K562 (cell line): ENCODE measurements at regions not wholly inside any gene's neighbourhood (a gene's known extent, or its start where the extent isn't known, plus 50 kb on each side); places are given as distances from the start of the nearest gene placed in this dataset.

Experiments used
- CBX5 ChIP-seq: IDR thresholded peaks from 2 replicates; pipeline ENCODE4 v1.6.1; 2014; ENCODE audit warnings: low read depth, borderline replicate concordance
- MEF2A ChIP-seq: IDR thresholded peaks from 2 replicates; pipeline ENCODE4 v1.6.1; 2011; ENCODE audit warnings: low read depth, mild to moderate bottlenecking, low read length, moderate library complexity; ENCODE audit not compliant: control insufficient read depth
- ZNF75A ChIP-seq: fragments of 450-650 bp; formaldehyde crosslinking; IDR thresholded peaks from 2 replicates; pipeline ENCODE4 v1.4.0; 2020; ENCODE audit warnings: mild to moderate bottlenecking
- TF ChIP-seq, protein P1 (sequence below), 2 experiments: fragments of 450-650 bp; conservative IDR thresholded peaks; 2 replicates each; pipeline ENCODE4 v1.6.1; 2017; ENCODE audit warnings: mild to moderate bottlenecking in 2 of 2, moderate library complexity in 2 of 2
- TF ChIP-seq, protein P2 (sequence below), 3 experiments: IDR thresholded peaks in 2 of 3; conservative IDR thresholded peaks in 1 of 3; 2 replicates each; pipeline ENCODE4 v1.5.1; 2011 to 2012; ENCODE audit warnings: low read length in 3 of 3, mild to moderate bottlenecking in 3 of 3, control low read depth in 2 of 3, improper control_type of control experiment in 1 of 3, inconsistent platforms in 1 of 3, low read depth in 1 of 3, mixed read lengths in 1 of 3, moderate library complexity in 1 of 3; ENCODE audit not compliant: insufficient read depth in 2 of 3

DNA sequence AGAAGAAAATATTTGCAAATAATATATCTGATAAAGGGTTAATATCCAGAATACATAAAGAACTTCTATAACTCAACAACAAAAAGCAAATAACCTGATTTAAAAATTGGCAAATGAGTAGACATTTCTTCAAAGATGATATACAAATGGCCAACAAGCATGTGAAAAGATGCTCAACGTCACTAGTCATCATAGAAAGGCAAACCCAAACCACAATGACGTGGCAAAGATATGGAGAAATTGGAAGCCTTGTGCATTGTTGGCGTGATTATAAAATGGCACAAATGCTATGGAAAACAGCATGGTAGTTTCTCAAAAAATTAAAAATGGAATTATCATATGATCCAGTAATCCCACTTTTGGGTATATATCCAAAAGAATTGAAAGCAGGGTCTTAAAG, 466.3 kb downstream of the TBC1D22A start:
- no peak for TF ChIP-seq MEF2A
- TF ChIP-seq, protein P1, sequence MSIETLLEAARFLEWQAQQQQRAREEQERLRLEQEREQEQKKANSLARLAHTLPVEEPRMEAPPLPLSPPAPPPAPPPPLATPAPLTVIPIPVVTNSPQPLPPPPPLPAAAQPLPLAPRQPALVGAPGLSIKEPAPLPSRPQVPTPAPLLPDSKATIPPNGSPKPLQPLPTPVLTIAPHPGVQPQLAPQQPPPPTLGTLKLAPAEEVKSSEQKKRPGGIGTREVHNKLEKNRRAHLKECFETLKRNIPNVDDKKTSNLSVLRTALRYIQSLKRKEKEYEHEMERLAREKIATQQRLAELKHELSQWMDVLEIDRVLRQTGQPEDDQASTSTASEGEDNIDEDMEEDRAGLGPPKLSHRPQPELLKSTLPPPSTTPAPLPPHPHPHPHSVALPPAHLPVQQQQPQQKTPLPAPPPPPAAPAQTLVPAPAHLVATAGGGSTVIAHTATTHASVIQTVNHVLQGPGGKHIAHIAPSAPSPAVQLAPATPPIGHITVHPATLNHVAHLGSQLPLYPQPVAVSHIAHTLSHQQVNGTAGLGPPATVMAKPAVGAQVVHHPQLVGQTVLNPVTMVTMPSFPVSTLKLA (conservative IDR thresholded peaks at IDR 0.05): no peak
- TF ChIP-seq, protein P2, sequence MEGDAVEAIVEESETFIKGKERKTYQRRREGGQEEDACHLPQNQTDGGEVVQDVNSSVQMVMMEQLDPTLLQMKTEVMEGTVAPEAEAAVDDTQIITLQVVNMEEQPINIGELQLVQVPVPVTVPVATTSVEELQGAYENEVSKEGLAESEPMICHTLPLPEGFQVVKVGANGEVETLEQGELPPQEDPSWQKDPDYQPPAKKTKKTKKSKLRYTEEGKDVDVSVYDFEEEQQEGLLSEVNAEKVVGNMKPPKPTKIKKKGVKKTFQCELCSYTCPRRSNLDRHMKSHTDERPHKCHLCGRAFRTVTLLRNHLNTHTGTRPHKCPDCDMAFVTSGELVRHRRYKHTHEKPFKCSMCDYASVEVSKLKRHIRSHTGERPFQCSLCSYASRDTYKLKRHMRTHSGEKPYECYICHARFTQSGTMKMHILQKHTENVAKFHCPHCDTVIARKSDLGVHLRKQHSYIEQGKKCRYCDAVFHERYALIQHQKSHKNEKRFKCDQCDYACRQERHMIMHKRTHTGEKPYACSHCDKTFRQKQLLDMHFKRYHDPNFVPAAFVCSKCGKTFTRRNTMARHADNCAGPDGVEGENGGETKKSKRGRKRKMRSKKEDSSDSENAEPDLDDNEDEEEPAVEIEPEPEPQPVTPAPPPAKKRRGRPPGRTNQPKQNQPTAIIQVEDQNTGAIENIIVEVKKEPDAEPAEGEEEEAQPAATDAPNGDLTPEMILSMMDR (IDR thresholded peaks at IDR 0.05 in 2 of 3, conservative IDR thresholded peaks at IDR 0.05 in 1 of 3; ENCODE audit: insufficient read depth in 2 of 3, low read depth in 1 of 3, low read length in 3 of 3): no peak
- no peak for TF ChIP-seq CBX5
- no peak for TF ChIP-seq ZNF75A (CRISPR knock-in tag)
